NT2/D1 (cell line): ENCODE measurements at regions not wholly inside any gene's neighbourhood (a gene's known extent, or its start where the extent isn't known, plus 50 kb on each side); places are given as distances from the start of the nearest gene placed in this dataset.

Source experiments
- SUZ12 ChIP-seq: IDR thresholded peaks from 2 replicates; pipeline ENCODE4 v1.6.1; 2011; ENCODE audit not compliant: insufficient read length, insufficient read depth; ENCODE audit errors: extremely low read depth
- ZNF274 ChIP-seq: IDR thresholded peaks from 2 replicates; pipeline ENCODE4 v1.6.1; 2011; ENCODE audit warnings: mild to moderate bottlenecking, low read depth, low read length

DNA sequence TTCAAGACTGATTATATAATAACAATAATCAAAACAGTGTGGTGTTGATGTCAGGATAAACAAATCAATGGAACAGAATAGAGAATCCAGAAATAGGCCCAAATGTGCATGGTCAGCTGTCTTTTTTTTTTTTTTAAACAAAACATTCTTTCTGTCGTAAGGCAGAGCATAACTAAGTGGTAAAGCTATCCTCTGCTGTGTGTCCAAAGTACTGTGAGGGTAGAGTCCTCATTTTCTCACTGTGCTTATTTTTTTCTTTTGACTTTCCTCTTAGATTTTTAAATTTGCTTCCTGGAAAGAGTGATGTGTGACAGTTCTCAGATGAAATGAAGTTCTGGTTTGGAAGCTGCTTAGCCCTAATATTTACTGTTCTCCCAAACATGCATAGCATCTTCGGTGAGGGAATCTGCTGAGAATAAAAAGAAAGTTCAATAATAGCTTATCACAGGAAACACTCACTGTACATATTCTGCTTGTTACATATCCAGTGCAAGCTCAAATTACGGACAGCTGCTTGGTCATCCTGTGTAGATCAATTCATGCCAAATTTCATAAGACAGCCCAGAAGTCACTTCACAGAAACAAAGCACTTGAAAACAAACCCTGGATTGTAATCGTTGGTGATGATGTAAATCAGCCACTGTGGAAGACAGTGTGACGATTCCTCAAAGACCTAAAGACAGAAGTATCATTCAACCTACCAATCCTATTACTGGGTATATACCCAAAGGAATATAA is 423.9 kb downstream of the NEBL start:
- no peak for TF ChIP-seq ZNF274
- TF ChIP-seq SUZ12, result no peak
